ENCODE measurements at regions not wholly inside any gene's neighbourhood (a gene's known extent, or its start where the extent isn't known, plus 50 kb on each side); places are given as distances from the start of the nearest gene placed in this dataset.
"Not testable (repeated sequence)": the region's sequence is repeated elsewhere in the genome, so short reads cannot be mapped to it uniquely, and the experiment has no call there.

DNA sequence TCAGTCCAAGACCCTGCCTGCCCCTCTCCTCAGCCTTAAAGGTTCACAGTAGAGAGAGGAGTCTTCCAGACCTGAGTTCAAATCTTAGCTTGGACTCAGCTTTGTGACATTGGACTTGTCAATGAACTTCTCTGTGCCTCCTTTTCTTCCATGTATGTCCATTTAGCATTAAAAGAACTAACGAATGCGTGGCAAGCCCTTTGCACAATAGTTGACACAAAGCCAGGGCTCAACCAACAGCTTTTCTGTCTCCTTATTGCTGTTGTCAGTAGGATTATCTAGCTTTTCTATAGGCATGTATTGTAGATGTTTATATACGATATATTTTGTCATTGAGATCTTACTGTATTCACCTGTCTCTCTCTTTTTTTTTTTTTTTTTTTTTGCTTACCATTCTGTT is 450.8 kb downstream of the PTPRU start:
- DNase-seq: no peak

GRCh38 chr1:29686012-29686930 is 449.9 kb downstream of the PTPRU start:
- no peak for DNase-seq

GRCh38 chr1:29685387-29685786 is 449.1 kb downstream of the PTPRU start:
- no peak for DNase-seq

- DNase-seq: no peak
These were observed 447.8 kb downstream of the PTPRU start for GRCh38 chr1:29684141-29684540.

DNA sequence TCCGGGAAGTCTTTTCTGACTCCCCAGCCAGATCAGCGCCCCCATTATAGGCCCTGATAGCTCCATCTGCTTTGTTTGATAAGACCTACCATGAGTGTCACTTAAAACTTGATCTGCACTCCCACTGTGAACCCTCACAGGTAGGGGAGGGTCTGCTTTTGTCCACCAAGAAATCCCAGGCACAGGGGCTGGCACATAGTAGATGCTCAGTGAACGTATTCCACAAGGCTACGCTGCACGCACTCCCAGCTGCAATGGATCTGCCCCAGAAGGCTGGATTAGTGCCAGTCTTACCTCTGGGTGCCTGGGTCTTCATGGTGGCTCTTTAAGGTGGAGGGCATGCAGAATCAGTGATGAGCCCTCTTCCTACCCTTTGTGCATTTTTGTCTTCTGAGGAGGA is 447.1 kb downstream of the PTPRU start:
- no peak for DNase-seq

DNA sequence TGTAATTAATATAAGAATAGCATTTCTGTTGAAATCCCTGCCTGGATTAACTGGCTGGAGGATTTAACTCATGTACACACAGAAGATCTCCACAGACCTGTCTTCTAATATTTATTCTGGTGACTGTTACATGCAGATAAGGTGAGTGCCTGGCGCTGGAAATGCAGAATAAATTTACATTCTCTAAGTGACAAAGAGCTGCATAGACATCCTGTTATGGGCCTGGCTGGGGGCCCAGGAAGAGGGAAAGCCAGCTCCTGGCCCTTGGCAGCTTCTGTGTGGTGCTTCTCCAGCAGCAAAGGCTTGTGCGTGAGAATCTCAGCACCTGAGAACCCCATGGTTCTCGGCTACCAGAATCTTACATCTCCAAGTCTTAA is 446.6 kb downstream of the PTPRU start:
- no peak for DNase-seq

DNA sequence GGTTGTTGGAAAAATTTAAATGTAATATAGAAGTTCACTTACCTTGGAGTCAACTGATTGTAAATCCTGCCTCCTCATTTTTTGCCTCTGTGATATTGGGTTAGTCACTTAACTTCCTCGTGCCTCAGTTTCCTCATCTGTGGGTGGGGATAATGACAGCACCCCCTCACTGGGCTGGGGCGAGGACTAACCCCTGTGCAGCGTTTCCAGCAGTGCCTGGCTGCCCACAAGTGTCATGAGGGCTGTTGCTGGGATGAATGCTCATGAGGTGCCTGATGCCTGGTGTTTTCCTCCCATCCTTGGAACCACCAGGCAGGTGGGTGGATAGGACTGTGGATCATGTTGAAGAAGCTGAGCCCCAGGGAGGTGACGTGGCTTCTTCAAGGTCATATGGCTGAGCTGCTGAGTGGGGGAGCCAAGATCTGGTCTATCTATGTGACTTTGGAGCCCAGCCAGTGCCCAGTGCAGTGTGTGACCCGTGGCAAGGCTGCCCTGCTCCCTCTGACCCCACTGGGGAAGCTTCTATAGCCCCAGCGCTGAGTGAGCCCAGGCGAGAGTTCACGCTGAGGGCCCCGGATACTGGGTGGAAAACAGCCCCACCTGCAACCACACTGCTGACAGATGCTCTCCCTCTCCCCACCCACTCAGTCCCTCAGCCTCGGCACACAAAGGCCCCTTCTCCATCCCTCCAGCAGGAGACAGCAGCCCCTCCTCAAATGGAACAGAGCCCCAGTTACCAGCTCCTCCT is 446.0 kb downstream of the PTPRU start:
- DNase-seq: no peak

- not testable (repeated sequence) for DNase-seq
These were observed 445.1 kb downstream of the PTPRU start for GRCh38 chr1:29681416-29681815.

GRCh38 chr1:29679828-29680558 is 443.7 kb downstream of the PTPRU start:
- no peak for DNase-seq

DNA sequence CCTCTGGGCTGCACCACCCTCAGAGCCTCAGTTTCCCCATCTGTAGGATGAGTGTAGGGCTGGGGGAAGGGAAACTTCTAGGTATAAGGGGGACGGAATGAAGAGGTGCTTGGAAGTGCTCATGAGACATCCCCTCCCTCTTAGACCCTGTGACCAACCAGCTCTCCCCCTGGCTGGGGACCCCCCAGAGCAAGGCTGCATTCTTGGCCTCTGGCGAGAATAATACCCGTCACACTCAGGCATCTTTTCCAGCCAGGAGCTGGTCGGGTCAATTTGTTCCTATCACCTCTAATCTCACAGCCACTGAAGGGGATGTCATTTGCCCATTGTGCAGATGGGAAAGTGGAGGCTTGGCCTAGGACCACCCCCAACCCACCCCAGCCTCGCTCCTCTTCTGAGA is 443.0 kb downstream of the PTPRU start:
- DNase-seq: no peak

GRCh38 chr1:29677028-29678024 is 441.0 kb downstream of the PTPRU start:
- no peak for DNase-seq

GRCh38 chr1:29676496-29676895 is 440.2 kb downstream of the PTPRU start:
- no peak for DNase-seq

DNA sequence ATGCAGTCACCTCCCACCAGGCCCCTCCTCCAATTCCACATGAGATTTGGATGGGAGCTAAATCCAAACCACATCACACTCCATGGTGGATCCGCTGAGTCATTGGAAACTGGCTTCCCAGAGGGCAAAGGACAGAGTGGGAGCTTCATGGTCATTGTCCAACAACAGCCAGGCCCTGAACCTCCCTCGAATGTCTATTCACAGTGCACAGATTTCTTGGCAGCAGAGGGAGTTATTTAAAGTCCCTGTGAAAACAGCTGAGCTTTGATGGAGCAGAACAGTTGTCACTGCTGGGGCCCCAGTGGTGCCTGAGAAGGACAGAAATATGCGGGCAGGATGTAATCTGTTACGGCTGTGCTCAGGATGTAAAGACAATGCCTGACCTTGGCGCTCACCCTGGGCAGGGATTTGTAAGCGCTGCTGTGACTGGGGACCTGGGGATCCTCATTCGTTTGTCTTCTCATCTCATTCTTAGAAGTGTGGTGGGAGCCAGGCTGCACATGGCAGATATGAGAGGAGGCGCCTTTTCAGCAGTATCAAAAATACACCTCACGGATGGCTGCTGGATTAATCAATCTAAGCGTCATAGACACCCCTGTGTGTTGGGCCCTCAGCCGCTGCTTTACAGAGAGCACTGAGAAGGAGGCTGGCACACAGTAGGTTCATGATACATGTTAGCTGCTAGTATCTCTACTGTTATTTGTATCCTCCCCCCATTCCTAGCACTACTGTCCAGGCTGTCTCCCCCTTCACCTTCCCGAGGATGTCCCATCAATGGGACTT is 439.4 kb downstream of the PTPRU start:
- no peak for DNase-seq

DNA sequence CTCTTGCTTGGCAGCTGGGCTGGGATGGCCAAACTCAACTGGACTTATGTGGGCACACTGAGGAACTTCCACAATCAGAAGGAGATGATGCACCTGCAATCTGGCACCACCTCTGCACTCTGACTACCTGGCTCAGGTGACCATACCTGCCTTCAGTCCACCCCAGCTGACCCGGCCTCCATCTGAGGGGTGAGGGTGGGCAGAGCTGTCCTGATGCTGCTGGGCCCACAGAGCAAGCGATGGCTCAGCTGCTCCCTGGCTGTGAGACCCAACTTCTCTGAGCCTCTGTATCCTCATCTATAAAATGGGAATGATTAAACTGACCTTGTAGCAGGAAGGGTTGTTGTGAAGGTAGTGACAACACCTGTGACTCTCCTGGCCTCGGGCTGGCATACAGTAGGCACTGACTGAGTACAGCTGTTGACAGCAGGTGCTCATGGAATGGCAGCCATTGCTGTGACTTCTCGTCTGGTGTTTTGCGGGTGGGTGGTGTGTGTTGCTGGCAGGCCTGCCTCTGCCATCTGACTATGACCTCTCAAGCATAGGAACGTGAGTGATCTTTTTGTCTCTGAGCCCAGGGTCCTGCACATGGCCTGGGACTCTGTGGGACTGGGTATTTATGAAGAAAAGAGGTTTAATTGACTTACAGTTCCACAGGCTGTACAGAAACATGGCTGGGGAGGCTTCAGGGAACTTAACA is 438.5 kb downstream of the PTPRU start:
- DNase-seq: no peak

- DNase-seq: no peak
These were observed 437.6 kb downstream of the PTPRU start for GRCh38 chr1:29673669-29674626.

DNA sequence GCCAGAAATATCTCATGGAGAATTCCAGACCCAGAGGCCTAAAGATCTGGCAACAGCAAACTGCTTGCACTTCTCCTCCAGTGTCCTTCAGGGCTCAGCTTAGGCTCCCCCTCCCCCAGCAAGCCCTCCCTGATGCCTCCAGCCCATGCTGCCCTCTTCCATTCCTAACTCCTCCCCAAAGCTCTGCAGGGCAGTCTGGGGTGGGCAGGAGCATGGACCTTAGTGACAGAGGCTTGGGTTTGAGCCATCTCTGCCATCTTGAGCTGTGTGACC is 436.8 kb downstream of the PTPRU start:
- DNase-seq: no peak

- no peak for DNase-seq
These were observed 436.3 kb downstream of the PTPRU start for GRCh38 chr1:29672416-29673227.

GRCh38 chr1:29671446-29672356 is 435.4 kb downstream of the PTPRU start:
- DNase-seq: no peak

Data from central memory CD4-positive, alpha-beta T cell (primary cell).